H1 (cell line): ENCODE measurements at regions not wholly inside any gene's neighbourhood (a gene's known extent, or its start where the extent isn't known, plus 50 kb on each side); places are given as distances from the start of the nearest gene placed in this dataset.

Experiments
- CHD1 ChIP-seq: IDR thresholded peaks from 2 replicates; pipeline ENCODE4 v1.6.1; 2012; ENCODE audit warnings: low read depth, low read length, improper control_type of control experiment
- KDM1A ChIP-seq: fragments of 200-600, 300-600 bp; sonication (generic); IDR thresholded peaks from 2 replicates; pipeline ENCODE4 v1.7.1; 2016; ENCODE audit warnings: mild to moderate bottlenecking, low read length, borderline replicate concordance
- POLR2A ChIP-seq, 2 experiments: IDR thresholded peaks; 1 replicate in 1 of 2; 2 replicates in 1 of 2; pipeline ENCODE4 v1.6.1; 2011; ENCODE audit warnings: low read depth in 2 of 2, low read length in 2 of 2, mild to moderate bottlenecking in 2 of 2; ENCODE audit errors: control extremely low read depth in 1 of 2
- TF ChIP-seq, protein P1 (sequence below), 3 experiments: IDR thresholded peaks; 1 replicate in 2 of 3; 2 replicates in 1 of 3; pipeline versions ENCODE4 v1.5.1 to v1.6.1; 2011; ENCODE audit warnings: low read length in 3 of 3, mild to moderate bottlenecking in 3 of 3, inconsistent platforms in 2 of 3, low read depth in 1 of 3, moderate library complexity in 1 of 3; ENCODE audit not compliant: insufficient read depth in 1 of 3; ENCODE audit errors: control extremely low read depth in 1 of 3

DNA sequence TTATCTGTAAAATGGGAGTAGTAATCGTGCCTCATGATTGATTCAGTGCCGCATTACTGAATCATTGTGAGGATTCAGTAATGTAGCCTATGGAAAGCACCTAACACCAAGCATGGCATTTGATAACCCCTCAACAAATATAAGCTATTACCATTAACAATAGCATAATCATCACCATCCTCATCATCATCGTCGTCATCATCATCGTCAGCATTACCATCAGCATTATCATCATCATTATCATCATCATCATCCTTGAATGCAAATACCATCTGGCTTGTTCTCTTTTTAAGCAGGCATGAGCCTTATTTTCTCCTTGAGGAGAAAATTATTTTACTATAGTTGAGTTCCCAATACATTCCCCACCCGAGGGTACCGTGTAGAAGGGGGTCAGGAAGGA lies 115.4 kb upstream of the PTPRG start:
- TF ChIP-seq KDM1A (no peak), CHD1 (no peak), POLR2A (IDR thresholded peaks at IDR 0.05; ENCODE audit: control extremely low read depth in 1 of 2, low read depth in 2 of 2, low read length in 2 of 2) (no peak)
- TF ChIP-seq, protein P1, sequence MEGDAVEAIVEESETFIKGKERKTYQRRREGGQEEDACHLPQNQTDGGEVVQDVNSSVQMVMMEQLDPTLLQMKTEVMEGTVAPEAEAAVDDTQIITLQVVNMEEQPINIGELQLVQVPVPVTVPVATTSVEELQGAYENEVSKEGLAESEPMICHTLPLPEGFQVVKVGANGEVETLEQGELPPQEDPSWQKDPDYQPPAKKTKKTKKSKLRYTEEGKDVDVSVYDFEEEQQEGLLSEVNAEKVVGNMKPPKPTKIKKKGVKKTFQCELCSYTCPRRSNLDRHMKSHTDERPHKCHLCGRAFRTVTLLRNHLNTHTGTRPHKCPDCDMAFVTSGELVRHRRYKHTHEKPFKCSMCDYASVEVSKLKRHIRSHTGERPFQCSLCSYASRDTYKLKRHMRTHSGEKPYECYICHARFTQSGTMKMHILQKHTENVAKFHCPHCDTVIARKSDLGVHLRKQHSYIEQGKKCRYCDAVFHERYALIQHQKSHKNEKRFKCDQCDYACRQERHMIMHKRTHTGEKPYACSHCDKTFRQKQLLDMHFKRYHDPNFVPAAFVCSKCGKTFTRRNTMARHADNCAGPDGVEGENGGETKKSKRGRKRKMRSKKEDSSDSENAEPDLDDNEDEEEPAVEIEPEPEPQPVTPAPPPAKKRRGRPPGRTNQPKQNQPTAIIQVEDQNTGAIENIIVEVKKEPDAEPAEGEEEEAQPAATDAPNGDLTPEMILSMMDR (IDR thresholded peaks at IDR 0.05; ENCODE audit: control extremely low read depth in 1 of 3, insufficient read depth in 1 of 3, low read depth in 1 of 3, low read length in 3 of 3) = no peak
